Osteoblast (primary cell): ENCODE measurements at regions not wholly inside any gene's neighbourhood (a gene's known extent, or its start where the extent isn't known, plus 50 kb on each side); places are given as distances from the start of the nearest gene placed in this dataset.

ENCODE experiments used
- DNase-seq: peaks from one replicate; pipeline ENCODE4 v3.0.0; 2011; ENCODE audit warnings: low spot score, mixed read lengths; ENCODE audit not compliant: insufficient read length; ENCODE audit errors: missing footprints
- H2AFZ ChIP-seq: 2 replicates; pipeline ENCODE4 v1.6.0; 2011; ENCODE audit warnings: mild to moderate bottlenecking, low read length
- H3K27ac ChIP-seq: 2 replicates; pipeline ENCODE4 v1.5.1; 2011; ENCODE audit warnings: mild to moderate bottlenecking, low read depth, low read length, moderate library complexity
- H3K27me3 ChIP-seq: 2 replicates; pipeline ENCODE4 v1.6.0; 2012; ENCODE audit warnings: mild to moderate bottlenecking, control low read depth, inconsistent platforms, low read length, moderate library complexity; ENCODE audit not compliant: insufficient read depth
- H3K36me3 ChIP-seq: 2 replicates; pipeline ENCODE4 v1.5.1; 2011; ENCODE audit warnings: mild to moderate bottlenecking, low read length, control low read depth, moderate library complexity; ENCODE audit not compliant: insufficient read depth
- H3K4me1 ChIP-seq: 2 replicates; pipeline ENCODE4 v1.5.1; 2011; ENCODE audit warnings: mild to moderate bottlenecking, low read length, control low read depth, moderate library complexity; ENCODE audit not compliant: insufficient read depth
- H3K4me2 ChIP-seq: 2 replicates; pipeline ENCODE4 v1.6.0; 2011; ENCODE audit warnings: mild to moderate bottlenecking, low read length; ENCODE audit not compliant: insufficient read depth
- H3K4me3 ChIP-seq: fragments of 200-600 bp; sonication (generic); 3 replicates; pipeline ENCODE4 v1.5.1; 2012; ENCODE audit warnings: mild to moderate bottlenecking, low read length, inconsistent platforms; ENCODE audit not compliant: insufficient read depth
- H3K79me2 ChIP-seq: 2 replicates; pipeline ENCODE4 v1.6.0; 2012; ENCODE audit warnings: mild to moderate bottlenecking, low read length, control low read depth, inconsistent platforms; ENCODE audit not compliant: insufficient read depth
- H3K9me3 ChIP-seq: 2 replicates; pipeline ENCODE4 v1.5.1; 2011; ENCODE audit warnings: low read depth, low read length, control low read depth
- H4K20me1 ChIP-seq: 2 replicates; pipeline ENCODE4 v1.6.0; 2012; ENCODE audit warnings: mild to moderate bottlenecking, low read length, control low read depth; ENCODE audit not compliant: insufficient read depth
- TF ChIP-seq, protein P1 (sequence below): IDR thresholded peaks from 2 replicates; pipeline ENCODE4 v1.5.1; 2011; ENCODE audit warnings: mild to moderate bottlenecking, low read depth, low read length, moderate library complexity; ENCODE audit errors: extremely low read depth

DNA sequence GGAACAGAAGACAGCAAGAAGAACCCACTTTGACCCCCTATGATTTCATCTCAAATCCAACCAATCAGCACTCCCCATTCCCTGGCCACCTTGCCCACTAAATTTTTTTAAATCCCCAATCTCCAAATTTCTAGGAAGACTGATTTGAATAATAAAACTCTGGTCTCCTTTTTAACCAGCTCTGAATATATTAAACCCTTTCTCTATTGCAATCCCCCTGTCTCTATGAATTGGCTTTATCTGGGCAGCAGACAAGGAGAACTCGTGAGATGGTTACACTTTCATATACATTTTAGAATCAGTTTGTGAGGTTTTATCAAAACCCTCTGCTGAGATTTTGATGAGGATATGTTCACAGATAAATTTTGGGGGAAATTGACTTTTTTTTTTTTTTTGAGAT, 90.3 kb upstream of the TRIM24 start:
- Histone ChIP-seq H3K4me2 (no peak overlapping the region), H2AFZ (no peak overlapping the region), H3K9me3 (no peaks in the 10 kb centered on the region), H3K27me3 (no peaks in the 10 kb centered on the region), H3K36me3 (no peaks in the 10 kb centered on the region), H3K27ac (no peak overlapping the region), H4K20me1 (no peaks in the 10 kb centered on the region), H3K4me3 (no peak overlapping the region), H3K79me2 (no peaks in the 10 kb centered on the region), H3K4me1 (no peaks in the 10 kb centered on the region)
- DNase-seq = no peak
- TF ChIP-seq, protein P1, sequence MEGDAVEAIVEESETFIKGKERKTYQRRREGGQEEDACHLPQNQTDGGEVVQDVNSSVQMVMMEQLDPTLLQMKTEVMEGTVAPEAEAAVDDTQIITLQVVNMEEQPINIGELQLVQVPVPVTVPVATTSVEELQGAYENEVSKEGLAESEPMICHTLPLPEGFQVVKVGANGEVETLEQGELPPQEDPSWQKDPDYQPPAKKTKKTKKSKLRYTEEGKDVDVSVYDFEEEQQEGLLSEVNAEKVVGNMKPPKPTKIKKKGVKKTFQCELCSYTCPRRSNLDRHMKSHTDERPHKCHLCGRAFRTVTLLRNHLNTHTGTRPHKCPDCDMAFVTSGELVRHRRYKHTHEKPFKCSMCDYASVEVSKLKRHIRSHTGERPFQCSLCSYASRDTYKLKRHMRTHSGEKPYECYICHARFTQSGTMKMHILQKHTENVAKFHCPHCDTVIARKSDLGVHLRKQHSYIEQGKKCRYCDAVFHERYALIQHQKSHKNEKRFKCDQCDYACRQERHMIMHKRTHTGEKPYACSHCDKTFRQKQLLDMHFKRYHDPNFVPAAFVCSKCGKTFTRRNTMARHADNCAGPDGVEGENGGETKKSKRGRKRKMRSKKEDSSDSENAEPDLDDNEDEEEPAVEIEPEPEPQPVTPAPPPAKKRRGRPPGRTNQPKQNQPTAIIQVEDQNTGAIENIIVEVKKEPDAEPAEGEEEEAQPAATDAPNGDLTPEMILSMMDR = no peak

DNA sequence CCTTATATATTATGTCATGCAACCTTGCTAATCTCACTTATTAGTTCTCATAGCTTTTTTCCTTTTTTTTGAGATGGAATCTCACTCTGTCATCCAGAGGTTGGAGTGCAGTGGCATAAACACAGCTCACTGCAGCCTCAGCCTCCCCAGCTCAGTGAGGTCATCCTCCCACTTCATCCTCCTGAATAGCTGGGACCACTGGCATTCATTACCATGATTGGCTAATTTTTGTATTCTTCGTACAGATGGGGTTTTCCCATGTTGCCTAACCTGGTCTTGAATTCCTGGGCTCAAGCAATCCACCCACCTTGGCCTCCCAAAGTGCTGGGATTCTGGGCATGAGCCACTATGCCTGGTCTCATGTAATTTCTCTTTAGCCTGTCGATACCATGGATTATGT, 89.1 kb upstream of the TRIM24 start:
- no peak overlapping the region for H2AFZ ChIP-seq
- H3K79me2 ChIP-seq = no peaks in the 10 kb centered on the region
- H3K27ac ChIP-seq = no peak overlapping the region
- no peaks in the 10 kb centered on the region for H3K9me3 ChIP-seq
- TF ChIP-seq, protein P1 = no peak
- no peak overlapping the region for H3K4me2 ChIP-seq
- H4K20me1 ChIP-seq = no peaks in the 10 kb centered on the region
- no peaks in the 10 kb centered on the region for H3K36me3 ChIP-seq
- no peaks in the 10 kb centered on the region for H3K4me1 ChIP-seq
- no peak overlapping the region for H3K4me3 ChIP-seq
- DNase-seq = no peak
- H3K27me3 ChIP-seq = no peaks in the 10 kb centered on the region

DNA sequence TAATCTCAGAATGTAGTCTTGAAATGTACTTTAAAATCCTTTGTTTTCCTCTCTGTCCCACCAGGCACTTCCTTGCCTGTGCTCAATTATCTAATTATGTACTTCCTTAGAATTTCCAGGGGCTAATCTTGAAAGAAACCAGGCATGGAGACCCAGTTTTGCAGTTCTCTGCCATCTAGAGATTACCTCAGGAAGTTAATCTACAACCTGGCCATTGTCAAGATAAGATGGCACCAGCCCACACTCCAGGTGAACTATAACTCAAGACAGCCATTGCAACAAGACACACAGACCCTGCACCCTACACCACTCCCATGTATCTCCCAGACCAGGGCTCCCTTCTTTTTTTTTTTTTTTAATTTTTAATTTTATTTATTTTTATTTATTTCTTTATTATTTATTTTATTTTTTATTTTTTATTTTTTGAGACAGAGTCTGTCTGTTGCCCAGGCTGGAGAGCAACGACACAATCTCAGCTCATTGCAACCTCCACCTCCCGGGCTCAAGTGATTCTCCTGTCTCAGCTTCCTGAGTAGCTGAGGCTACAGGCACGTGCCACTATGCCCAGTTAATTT, 85.9 kb upstream of the TRIM24 start:
- H3K27me3 ChIP-seq = no peaks in the 10 kb centered on the region
- H3K4me2 ChIP-seq = no peak overlapping the region
- DNase-seq = no peak
- TF ChIP-seq, protein P1 = no peak
- H4K20me1 ChIP-seq = no peaks in the 10 kb centered on the region
- no peaks in the 10 kb centered on the region for H3K36me3 ChIP-seq
- no peaks in the 10 kb centered on the region for H3K9me3 ChIP-seq
- no peak overlapping the region for H3K4me3 ChIP-seq
- no peaks in the 10 kb centered on the region for H3K79me2 ChIP-seq
- no peak overlapping the region for H3K27ac ChIP-seq
- no peak overlapping the region for H2AFZ ChIP-seq
- no peaks in the 10 kb centered on the region for H3K4me1 ChIP-seq

DNA sequence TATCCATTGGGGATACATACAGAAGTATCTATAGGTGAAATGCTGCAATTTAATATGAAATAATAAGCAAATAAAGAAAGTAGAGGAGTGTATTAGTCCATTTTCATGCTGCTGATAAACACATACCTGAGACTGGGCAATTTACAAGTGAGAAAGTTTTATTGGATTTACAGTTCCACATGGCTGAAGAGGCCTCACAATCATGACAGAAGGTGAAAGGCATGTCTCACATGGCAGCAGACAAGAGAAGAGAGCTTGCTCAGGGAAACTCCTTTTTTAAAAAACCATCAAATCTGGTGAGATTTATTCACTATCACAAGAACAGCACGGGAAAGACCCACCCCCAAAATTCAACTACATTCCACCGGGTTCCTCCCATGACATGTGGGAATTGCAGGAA, 82.8 kb upstream of the TRIM24 start:
- Histone ChIP-seq H3K9me3 (no peaks in the 10 kb centered on the region), H3K4me3 (no peak overlapping the region), H3K4me1 (no peaks in the 10 kb centered on the region), H2AFZ (no peak overlapping the region), H3K4me2 (no peak overlapping the region), H3K79me2 (no peaks in the 10 kb centered on the region), H4K20me1 (no peaks in the 10 kb centered on the region), H3K27me3 (no peaks in the 10 kb centered on the region), H3K27ac (no peak overlapping the region), H3K36me3 (no peaks in the 10 kb centered on the region)
- TF ChIP-seq, protein P1 = no peak
- no peak for DNase-seq
